ENCODE measurements at regions not wholly inside any gene's neighbourhood (a gene's known extent, or its start where the extent isn't known, plus 50 kb on each side); places are given as distances from the start of the nearest gene placed in this dataset.
"Not testable (repeated sequence)": the region's sequence is repeated elsewhere in the genome, so short reads cannot be mapped to it uniquely, and the experiment has no call there.

DNA sequence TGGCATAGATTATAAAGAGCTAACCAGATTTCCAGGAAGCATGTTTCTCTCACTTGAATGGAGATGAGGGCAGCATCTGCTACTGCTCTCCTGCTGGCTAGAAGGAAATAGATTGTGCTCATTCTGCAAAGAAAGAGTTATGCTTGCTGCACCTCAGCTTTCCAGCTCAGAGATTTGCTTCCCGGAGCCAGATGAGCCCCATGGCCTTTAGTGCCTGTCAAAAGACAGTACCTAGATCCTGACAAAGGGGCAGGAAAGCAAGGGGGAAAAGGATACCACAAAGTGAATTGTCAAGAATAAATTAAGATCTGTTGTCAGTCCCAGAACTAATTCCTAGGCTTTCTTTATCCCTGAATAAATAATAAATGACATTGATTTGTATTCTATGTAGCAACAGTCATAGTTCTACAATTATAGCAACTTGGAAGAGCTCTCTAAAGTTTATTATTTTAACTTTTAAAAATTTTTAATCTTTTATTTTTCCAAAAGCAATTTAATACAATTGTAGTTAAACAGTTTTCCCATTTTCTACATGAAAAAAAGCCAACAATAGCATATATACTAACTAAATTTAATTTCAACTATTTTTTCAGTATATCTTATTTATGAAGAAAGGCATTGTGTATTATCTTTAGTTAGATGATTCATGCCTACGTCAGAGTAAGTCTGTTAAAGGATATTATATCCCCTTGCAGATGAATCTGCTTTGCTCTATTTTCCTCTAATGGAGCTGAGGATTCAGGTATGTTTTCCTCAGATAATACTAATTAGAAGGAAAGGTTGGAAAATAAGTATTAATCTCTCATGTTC is 306.1 kb upstream of the DDI1 start:
- peak; percentile 10 for DNase-seq (ENCODE audit: low spot score)

DNA sequence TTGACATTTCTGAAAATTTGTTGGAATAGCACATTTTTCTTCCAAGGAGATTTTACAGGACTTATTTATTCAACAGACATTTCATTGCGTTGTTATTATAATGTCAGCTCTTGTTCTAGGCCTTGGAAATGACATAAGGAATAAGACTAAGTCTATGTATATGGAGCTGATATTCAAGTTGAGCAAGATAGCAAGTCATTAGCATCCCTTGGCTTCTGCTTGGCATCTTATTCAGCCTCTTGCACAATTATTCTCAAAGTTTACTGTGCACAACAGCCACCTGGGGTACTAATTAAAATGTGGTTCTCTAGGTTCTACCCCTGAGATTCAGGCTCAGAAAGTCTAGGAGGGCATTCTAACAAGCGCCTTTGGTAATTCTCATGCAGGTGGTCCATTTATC is 304.8 kb upstream of the DDI1 start:
- no peak for DNase-seq (ENCODE audit: low spot score)

DNA sequence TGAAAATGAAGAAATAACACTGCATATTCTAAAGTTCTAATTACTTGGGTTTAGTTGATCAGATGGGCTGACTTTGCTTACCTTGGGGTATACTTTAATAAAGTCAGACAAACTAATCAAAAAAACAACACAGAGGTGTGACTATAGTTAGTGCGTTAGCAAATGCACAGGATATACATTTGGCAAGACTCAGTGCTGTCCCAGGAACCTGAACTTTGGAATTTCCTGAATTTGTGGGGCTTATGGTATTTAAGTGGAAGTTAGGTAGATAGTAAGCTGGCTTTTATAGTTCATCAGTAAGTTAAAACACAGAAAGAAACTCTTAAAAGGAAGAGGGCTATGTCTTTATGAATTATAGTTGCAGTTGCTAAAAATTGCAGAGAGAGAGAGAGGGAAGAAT is 302.6 kb upstream of the DDI1 start:
- no peak for DNase-seq (ENCODE audit: low spot score)

DNA sequence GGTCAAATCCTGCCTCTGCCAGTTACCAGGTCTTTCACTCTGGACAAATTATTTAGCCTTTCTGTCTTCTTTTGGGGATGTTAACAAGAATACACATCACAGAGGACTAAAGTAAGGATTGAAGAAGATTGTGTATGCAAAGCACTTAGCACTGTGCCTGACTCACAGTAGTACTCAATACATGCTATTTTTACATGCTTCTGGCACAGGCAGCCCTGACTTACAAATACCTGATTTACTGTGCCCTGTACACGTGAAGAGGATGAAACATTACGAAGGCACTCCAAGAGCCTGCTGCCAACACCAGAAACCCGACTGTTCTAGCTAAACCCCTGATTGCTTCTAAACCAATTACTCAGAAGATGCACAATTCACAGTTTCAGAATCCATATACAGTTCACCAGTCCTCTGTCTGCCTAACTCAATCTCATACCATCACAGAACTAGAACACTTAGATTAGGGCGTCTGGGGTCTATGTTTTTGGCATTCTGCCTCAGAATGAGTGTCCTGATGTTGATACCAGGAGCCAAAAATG is 300.9 kb upstream of the DDI1 start:
- no peak for DNase-seq (ENCODE audit: low spot score)

DNA sequence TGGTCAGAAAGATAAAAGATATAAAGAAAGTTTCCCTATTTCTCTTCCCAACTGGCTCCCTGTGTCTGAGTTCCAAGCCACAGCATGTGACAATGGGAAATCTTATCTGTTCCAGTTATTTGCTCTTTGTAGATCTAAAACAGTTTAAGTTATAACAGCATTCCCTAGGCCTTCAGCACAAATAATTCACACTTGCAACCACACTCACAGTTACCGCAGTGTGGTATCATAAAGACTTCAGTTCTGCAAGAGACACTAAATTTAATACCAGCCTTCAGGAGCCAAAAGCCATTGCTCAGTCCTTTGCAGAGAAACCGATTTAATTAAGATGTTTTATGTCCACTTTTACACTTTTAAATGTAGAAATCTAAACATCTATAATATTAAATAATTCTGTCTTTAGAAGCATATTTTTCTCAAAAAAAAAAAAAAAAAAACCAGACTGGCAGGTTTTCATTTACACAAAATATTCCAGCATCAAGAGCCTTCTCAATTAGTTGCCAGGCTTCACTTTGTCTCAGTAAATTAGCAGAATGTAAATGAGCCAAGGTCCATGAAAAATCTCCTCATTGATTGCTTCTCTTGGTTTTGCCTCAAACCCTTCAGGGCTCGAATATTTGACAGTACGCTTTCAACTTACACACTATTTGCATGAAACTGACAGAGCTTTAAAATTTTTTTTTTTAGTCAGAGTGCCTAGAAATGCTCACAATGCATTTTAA is 300.0 kb upstream of the DDI1 start:
- no peak for DNase-seq (ENCODE audit: low spot score)

DNA sequence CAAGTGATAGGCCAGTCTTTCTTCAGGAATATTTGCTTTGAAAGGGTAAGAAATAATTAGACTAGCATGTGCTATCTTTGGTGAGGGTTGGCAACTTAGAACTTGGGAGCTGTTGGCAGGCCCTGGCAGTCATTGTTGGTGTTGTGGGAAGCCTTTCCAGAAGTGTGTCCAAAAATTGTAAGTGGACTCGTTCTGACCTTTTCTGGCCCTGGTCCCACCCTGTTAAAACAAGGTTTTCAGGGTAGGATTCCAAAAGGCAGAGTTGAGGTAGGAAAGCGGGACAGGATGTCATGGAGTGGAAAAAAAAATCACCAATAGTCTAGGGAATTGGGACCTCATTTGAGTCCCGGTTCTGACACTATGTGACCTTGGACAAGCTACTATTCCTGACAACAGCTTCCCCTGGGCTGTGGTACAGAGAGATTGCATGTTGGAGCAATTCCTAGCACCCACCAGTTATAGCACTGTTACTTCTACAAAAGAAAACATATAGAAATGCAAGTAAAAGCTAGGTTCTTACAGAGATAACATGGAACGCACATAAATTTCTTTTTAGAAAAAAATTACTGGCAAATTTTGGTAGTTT is 299.3 kb upstream of the DDI1 start:
- peak; percentile 36 for DNase-seq (ENCODE audit: low spot score)

DNA sequence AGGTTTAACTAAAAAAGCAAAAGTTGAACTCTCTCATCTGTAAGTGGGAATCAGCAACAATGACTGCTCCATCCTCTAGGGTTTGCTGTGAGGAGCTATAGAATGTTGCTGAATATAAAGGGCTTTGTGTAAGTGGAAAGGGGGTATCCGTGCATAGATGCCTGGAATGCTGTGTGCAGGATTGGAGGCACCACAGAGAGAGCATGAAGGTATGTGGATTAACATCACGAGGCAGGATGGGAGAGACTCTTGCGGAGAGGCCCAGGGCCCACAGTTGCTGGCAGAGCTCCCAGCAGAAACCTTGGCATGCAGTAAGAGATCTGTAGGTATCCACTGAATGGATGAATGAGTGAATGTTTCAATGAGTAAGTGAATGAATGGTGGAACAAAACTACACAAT is 298.7 kb upstream of the DDI1 start:
- no peak for DNase-seq (ENCODE audit: low spot score)

DNA sequence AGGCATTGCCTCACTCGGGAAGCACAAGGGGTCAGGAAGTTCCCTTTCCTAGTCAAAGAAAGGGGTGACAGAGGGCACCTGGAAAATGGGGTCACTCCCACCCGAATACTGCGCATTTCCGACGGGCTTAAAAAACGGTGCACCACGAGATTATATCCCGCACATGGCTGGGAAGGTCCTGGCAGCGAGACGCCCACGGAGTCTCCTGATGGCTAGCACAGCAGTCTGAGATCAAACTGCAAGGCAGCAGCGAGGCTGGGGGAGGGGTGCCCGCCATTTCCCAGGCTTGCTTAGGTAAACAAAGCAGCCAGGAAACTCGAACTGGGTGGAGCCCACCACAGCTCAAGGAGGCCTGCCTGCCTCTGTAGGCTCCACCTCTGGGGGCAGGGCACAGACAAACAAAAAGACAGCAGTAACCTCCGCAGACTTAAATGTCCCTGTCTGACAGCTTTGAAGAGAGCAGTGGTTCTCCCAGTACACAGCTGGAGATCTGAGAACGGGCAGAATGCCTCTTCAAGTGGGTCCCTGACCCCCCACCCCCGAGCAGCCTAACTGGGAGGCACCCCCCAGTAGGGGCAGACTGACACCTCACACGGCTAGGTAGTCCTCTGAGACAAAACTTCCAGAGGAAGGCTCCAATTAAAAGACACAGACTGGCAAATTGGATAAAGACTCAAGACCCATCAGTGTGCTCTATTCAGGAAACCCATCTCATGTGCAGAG is 297.2 kb upstream of the DDI1 start:
- not testable (repeated sequence) for DNase-seq (ENCODE audit: low spot score)

DNA sequence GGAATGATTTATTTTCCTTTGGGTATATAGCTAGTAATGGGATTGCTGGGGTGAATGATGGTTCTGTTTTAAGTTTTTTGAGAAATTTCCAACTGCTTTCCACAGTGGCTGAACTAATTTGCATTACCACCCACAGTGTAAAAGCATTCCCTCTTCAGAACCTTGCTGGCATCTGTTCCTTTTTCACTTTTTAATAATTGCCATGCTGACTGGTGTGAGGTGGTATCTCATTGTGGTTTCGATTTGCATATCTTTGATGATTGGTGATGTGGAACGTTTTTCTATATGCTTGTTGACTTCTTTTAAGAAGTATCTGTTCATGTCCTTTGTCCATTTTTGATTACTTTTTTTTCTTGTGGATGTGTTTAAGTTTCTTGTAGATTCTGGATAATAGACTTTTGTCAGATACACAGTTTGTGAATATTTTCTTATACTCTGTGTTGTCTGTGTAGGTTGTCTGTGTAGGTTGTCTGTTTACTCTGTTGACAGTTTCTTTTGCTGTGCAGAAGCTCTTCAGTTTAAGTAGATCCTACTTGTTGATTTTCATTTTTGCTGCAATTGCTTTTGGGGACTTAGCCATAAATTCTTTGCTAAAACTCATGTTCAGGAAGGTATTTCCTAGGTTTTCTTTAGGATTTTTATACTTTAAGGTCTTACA is 291.8 kb upstream of the DDI1 start:
- DNase-seq (ENCODE audit: low spot score), result no peak

DNA sequence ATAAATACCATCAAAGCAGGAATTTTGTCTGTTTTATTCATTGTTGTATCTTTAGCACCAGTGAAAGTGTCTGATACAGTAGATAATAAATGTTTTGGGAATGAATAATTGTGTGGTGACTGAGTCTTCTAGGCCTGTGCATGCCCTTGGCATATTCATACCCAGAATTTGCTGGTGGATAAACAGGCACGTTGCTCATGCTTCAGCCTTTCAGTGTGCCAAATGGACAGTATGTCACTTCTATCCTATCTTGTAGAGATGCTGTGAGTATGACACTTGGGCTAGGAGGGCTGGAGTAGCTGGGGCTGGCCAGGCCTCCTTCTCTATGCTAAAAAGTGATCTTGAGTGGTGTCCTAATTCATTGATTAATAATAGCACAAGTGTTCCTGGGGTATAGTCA is 287.3 kb upstream of the DDI1 start:
- no peak for DNase-seq (ENCODE audit: low spot score)

DNA sequence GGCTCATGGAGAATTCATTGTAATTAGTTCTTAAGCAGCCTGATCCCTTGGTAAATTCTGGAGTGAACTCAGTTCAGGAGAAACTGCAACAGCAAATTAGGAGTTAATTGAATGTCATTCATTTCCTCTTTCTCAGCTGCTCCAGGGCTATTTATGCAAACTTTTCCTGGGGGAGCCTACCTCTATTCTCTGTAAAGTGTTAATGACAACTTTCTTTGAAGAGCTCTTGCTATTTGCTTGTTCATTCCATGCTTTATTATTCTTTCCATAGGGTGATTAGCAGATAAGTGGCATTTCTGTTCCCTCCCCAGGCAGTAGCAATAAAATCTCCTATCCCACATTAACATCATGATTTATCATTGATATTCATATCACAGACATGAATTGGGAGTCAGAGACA is 267.6 kb upstream of the DDI1 start:
- no peak for DNase-seq (ENCODE audit: low spot score)

DNA sequence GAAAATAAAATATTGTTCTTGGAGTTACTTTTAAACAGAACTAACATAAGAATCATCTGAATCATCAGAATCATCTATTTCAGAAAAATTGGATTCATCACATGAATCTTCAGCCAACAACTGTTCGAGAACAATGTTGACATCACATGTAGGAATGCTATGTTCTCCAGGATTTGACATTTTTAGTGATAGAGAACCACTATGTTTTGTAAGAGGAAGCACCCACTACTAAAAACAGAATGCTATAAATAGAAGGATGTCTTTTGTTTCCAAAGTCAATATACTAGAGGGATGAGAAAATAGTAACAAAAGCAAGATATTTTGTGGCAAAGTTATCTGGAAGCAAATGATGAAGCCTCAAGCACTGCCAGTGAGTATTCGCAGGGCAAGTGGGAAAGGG is 263.4 kb upstream of the DDI1 start:
- peak; percentile 11 for DNase-seq (ENCODE audit: low spot score)

DNA sequence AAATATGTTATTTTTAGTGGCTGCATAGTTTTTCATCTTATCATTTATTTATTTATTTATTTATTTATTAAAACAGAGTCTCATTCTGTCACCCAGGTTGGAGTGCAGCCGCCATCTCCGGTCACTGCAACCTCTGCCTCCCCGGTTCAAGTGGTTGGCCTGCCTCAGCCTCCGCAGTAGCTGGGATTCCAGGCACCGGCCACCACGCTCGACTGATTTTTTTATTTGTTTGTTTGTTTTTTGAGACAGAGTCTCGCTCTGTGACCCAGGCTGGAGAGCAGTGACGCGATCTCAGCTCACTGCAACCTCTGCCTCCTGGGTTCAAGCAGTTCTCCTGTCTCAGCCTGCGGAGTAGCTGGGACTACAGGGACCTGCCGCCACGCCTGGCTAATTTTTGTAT is 262.9 kb upstream of the DDI1 start:
- no peak for DNase-seq (ENCODE audit: low spot score)

DNA sequence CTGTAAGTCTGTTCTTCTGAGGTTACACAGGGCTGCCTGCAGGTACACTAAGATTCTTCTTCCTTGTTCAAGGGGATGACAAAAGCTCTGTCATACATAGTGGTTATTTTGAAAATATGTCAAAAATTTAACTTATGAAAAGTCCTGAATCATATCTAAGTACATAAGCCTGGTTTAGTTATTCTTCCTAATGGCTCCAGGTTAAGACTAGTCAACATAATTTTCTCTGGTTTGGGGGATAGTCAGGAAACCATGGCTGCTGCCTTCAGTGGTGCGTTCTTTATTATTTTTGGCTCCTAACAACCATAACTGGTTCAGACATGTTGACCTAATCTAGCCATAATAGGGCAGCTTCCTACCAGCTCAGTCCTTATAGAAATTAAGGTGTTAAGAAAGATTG is 257.4 kb upstream of the DDI1 start:
- DNase-seq (ENCODE audit: low spot score), result no peak

DNA sequence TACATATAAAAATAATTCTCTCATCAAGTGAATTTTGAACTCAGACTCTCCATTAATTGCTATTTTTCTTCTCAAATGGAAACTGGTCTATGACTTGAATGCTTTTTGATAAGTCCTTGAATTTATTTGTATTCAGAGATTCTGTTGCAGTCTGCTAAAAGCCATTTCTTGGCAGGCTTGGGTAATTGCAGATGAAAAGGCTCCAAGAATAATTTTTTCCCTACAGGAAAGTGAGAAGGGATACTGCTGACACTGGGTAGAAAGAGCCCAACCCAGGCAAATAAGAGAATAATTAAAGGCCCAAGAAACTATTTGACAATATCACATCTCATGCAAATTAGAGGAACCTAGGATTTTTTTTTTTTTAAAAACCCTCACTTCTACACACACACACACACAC is 246.5 kb upstream of the DDI1 start:
- DNase-seq (ENCODE audit: low spot score), result peak; percentile 6

DNA sequence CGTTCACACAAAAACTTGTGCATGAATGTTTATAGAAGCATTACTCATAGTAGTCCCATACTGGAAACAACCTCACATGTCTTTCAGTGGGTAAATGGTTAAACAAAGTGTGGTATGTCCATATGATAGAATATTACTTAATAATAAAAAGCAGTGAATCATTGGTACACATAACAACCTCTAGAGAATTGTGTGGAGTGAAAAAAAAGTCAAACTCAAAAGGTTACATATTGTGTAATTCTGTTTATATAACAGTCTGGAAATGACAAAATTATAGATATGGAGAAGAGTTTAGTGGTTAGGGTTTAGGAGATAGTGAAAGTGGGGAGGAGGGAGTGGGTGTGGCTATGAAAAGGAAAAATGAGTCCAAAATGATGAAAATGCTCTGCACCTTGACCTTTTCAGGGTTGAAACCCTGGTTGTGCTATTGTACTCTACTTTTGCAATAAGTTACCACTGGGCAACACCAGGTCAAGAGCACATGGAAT is 243.4 kb upstream of the DDI1 start:
- no peak for DNase-seq (ENCODE audit: low spot score)

DNA sequence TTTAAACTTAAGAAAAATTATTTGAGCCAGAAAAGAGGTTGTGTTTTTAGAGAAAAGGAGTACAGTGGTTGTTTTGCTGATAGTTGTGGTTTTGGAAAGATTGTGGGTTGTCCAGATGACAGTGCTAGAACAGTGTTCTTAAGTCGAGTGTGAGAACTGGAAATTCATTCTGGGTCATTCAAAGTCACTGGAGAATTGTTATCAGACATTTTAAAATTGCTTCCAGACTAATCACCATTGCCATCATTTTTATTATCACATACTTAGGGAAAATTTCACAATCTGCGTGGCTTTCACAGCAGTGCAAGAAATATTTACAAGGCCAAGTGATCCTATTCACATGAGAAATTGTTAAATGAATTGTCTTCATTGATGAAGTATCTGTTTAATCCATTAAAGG is 242.2 kb upstream of the DDI1 start:
- no peak for DNase-seq (ENCODE audit: low spot score)

DNA sequence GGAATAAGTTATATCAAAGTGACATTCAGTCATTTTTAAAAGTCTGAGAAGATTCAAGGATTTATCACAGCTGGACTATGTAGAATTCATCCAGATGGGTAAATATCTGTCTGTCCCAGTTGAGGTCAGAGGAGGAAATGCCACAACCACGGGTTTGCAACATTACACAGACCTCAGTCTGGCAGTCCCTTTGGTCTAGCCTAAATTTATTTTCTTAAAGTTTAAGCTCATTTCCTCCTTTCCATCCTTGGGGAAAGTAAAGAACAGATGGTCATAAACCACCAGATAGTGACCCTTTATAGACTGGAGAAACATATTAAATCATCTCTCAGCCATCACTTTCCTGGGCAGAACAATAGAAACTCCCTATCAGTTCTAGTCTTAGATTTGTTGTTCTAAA is 238.4 kb upstream of the DDI1 start:
- DNase-seq (ENCODE audit: low spot score), result no peak

DNA sequence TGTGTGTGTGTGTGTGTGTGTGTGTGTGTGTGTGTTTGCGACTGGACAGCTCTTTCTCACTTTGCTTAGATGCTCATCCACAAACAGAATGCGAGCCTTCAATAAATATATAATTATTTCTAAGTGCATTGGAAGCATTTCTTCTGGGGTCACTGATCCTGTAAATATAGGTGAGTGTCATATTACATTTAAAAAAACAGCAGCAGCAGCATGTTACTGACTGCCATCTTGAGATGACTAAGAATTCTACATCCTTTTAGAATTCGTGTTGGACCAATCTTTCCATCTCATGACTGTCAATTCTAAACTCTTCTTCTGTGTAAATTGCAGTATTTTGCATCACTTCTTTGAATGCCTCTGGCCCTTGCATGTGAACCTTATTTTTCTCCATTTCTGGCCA is 238.0 kb upstream of the DDI1 start:
- no peak for DNase-seq (ENCODE audit: low spot score)

DNA sequence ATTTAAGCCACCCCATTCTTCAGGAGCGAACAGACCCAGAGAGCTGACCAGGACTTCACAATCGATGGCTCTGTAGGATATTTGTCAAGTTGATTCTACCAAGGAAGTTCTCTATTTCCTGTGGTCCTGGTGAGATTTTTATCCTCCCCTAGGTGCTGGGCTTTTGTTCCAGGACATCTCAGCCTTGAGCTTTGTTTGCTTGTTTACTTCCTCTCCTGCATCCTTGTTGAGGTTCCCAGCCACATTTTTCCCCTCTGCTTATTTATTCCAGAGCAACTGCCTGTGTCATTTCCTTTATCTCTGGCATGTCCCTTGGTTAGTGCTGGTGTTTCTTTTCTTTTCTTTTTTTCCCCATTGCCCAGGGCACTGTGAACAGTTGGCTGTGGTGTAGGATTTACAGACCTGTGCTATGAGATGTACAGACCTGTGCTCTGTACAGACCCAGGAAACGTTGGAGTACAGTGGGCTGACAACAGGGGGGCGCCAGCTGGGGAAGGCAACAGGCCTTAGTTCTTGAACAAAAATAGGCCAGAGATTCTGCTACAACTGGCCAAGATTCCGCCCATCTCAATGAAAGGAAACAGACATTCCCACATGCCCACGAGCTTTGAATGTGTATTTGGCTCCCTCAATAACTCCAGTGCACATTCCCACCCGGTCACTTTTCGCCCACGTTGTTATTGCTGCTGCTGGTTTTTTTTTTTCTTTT is 235.9 kb upstream of the DDI1 start:
- no peak for DNase-seq (ENCODE audit: low spot score)

DNA sequence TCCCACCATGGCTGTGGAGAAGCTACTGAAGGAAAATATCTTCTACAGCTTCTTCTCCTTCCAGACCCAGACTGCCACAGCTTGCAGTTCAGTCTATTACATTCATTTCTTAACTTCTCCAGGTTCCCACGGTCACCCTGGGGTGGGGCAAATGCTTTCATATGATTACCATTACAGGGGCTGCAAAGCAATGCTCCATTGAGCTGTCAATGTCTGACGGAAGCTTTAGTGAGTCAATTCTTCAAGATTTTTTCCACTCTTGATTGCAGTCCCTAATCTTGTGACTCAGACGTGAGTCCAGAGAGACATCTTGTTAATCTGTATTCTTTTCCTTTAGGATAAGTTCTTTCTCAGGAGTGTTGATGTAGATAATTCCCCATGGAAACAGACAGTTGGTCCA is 233.4 kb upstream of the DDI1 start:
- no peak for DNase-seq (ENCODE audit: low spot score)
